AML-193 (cell line): ENCODE measurements at regions not wholly inside any gene's neighbourhood (a gene's known extent, or its start where the extent isn't known, plus 50 kb on each side); places are given as distances from the start of the nearest gene placed in this dataset.
A peak's percentile ranks its signal among the peaks of the same experiment; 100 is the strongest.

Source experiments
- DNase-seq, 2 experiments: peaks; one replicate each; lab custom pipeline; 2025; lab: John Stamatoyannopoulos, UW

DNA sequence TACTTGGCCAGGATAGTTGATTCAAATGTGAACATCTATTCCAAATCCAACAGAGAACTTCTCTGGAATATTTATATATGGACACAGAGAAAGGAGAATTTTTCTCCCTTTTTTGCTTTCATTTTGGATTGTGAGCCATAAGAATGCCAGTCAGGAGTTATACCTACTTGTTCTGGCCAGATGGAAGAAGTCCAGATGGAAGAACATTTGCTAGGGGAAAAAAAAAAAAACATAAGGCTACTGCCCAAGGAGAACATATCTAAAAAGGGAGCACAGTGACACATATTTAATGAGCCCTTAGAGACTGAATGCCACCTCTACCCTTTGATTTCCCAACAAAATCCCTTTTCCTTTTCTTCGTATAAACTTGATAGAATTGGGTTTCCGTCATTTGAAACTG is 61.7 kb upstream of the PPP2R2B start:
- DNase-seq, result no peak

DNA sequence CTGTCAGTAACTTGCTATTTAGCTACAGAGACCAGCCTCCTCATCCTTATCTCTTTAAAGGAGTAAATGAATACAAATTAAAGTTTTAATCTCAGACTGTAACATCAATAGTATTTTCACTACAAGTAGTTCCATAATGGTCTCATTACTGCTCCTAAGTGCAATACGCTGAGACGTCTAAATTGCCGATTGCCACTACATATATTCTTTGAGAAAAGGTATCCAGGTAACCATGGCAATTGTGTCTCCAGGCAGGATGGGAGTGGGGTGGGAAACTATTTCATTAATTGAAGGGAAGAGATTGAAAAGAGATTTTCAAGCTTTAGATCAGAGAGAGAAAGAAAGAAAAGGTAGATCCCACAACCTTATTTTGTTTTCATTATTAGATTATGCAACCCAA is 65.5 kb upstream of the PPP2R2B start:
- no peak for DNase-seq

DNA sequence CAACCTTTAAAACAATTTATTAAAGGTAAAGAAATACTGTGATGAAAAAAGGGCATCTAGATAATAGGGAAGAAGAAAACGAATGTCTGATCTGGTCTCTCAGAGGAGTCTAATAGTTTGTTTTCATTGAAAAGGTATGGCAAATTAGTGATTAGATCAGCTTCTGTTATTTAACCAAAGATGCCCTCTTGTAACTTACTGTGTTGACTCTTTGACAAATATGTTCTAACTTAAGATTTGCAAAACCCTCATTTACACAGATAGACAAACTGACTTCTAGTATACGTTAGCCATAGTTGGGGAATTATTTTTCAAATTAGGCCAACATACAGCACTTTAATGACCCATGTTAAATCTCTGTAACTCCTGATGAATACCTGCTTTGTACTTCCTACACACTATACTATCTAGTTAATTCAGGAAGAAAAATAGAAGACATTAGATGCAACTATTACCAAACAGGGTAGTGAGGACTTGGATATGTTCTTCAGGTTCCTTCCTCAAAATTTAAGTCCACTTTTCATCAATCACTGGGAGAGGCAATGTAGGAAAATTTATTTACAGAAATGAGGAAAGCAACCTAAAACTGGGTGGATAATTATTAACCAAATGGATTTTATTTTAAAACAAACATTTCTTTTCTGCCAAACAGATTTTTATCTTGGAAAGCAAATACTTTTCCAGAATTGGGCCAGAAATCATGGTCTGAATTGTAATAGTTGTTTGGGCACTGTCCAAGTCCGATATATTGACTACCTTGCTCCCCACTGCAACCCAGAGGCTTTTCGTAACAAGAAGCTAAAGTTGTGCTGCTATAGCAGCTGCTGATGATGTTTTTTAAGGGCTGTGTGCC is 66.4 kb upstream of the PPP2R2B start:
- DNase-seq, result no peak

DNA sequence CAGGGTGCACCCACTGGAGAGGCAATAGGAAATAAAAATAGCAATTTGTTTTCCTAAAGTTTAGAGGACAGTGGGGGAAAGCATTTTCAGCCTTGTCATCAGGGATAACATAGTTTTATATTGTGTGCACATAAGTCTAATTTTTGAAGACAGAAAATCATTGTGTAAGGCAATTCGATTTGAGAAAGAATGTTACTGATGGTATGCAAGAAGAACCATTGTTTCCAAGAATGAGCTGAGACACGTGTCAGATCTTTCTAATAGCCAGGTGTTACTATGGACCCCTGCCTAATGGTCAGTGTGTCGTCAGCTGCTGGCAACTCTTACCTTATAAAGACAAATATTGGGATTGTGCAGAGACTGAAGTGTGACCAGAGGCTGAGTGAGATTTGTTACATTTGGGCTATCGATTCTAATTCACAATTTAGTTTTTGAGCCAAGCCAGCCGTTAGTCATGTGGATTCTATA is 67.1 kb upstream of the PPP2R2B start:
- no peak for DNase-seq

DNA sequence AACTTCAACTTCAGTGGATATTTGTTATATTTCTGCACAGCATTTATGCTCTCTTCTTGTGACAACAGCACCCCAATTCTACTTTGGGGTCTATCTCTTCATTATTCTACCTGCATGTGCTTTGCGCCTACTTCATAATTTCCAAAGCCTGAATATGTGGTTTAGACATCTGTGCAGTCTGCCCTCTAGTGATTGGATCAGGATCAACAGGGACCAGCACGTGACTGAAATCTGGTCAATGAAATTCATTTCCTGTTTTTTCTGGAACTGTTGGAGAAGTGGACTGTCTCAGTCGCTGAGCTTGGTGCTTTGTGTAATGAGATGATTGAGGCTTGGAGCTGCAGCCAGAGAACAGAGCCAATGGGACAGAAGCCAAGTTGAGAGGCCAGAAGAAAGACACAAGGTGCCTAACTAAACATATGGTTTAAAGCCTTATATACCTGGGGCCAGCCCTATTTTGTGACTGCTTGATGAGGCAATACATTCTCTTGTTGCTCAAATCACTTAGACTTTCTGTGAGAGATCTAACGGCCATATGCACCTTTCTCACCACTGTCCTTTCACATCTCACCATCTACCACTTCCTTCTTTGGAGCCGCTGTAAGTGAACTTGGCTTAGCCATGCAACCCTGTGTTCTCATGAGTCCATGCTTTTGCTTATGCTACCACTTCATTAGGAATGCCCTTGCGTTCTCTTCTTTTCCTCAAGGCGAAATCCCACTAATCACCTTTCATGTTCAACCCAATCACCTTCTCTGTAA is 68.8 kb upstream of the PPP2R2B start:
- DNase-seq, result peak; percentile 59 to 65

DNA sequence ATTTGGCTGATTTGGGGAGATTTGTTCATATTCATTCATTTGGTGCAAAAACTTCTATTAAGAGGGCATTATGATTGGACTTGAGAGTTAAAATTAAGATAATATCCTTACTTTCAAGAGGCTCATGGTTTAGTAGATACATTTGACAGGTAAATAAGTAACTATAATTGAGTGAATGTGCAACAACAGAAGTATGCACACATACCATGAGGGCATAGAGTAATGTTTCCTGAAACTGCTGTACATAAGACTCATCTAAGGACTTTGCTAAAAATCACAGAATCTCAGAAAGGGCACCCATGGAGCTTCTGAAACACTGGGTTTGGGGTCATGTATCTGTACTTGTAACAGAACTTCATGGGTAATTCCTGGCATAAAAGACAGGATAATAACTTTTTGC is 70.1 kb upstream of the PPP2R2B start:
- no peak for DNase-seq

DNA sequence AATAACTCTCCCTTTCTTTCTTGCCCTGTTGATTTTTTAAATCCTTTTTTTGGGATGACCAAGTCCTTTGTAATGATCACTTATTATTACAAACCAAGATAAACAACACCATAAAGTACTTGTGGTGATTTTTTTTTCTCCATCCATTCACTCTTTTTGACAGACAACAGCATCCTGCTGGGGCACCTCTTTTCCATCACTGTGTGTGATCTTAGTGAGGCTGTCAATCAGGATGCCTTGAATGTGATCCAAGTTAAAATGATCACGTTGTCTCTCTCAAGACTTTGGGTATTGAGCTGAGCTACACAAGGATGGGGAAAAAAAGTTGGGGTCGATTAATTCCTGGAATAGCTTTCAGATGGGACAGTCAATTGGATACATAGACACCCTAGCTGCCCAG is 73.6 kb upstream of the PPP2R2B start:
- no peak for DNase-seq

DNA sequence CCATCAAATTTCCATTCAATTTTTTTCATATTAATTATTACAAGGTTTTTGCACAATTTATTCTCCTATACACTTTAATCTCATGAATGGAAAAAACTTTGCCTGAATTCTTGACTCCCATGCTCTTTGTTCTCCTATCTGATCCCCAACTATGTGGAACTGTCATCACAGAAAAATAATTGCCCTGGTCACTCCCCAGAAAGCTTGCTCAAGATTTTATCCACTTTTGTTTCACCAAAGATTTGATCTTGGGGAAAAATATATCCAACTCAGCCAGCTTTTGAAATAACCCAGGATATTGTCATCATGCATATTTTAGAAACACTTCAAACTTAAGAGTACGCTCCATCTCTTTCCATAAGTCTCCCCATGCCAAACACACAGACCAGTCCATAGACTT is 77.7 kb upstream of the PPP2R2B start:
- DNase-seq, result no peak

DNA sequence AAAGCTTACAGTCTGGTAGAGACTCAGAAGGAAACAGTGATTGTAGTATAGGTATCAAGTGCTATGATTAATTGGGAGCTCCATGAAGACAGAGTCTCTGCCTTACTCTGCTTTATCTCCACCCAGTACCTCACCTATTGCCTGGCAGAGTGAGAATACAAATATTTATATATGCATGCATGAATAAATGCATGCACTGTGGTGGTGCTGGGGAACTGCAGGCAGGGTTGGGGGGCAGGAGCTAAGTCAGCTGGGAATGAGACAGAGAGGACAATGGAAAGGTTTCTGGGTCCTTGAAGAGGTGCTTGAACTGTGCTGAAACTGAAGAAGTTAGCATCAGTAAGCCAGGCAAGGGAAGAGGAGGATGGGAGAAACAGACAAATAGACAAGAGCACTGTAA is 80.8 kb upstream of the PPP2R2B start:
- no peak for DNase-seq

DNA sequence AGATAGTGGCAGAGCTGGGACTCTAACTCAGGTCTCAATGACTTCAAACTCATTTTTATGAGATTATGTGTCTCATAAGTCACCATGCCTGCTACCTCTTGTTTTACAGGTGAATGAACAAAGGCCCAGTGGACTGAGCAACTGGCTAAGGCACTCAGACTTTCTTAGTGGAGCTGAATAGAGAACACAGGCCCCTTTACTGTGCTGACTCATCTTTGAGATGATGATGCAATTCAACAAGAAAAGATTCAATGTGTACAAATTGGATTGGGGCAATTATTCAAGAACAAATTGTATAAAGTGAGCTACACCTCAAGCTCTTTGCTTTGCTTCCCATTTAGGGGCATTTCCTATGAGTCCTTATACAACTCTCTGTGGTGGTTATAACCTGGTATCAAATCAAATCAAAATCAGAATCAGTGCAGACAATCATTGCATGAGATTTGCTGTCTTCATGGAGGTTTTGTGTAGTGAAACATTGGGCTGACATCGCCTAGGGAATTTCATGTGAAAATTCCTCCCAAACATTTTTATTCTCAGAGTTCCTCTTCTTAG is 84.3 kb upstream of the PPP2R2B start:
- no peak for DNase-seq

DNA sequence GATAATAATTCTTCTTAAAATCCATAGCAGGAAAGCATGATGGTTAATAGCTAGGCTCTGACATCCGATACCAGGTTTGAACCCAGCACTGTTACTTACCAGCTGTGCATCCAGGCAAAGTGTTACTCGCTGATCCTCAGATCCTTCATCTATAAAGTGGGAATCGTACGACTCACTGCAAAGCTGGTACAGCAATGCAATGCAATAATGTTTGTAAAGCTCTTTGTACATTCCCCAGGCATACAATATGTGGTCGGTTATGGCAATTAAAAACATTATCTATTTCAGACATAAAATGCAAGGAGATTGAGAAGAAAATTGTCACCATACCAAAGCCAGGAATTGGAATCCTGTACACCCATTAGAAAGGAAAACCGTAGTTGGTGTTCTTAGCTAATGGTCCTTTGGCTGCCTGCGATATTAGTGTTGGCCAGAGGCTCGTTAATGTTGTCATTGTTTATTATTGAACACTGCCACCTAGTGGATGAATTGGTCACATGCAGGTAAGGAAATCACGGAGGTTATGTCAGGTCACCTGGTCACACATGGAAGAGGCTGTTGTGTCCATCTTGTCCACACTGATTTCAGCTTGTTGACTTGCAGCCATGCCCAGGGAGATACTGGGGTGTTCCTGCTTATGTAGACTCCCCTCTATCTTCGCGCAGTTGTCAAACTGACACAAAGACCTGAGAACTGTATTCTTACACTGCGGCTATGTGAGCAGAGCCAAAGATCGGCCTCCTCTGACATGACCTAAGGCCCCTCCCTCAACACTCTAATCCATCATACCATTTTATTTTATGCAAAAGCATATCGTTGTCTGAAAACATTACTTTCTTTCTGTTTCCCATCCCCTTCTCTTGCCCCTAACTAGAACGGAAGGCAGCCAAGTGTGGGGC is 87.5 kb upstream of the PPP2R2B start:
- peak; percentile 81 to 84 for DNase-seq

DNA sequence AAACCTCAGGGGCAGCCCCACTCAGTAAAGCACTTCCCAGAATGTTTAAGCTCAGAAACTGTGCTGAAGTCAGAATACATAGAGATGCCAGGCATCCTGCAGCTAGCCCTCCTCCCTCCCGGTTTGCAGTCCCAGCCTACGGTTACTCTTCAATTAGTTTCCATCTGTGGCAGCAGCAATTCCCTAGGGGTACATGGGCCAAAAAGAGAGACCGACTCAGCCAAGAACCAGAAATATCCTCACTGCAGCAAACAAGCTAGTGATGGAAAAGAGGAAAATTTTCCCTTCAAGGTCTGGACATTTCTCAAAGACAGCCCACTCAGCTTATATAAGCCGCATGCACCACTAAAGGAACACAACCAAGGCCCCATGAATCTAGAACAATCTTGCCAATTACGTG is 89.1 kb upstream of the PPP2R2B start:
- DNase-seq, result no peak

DNA sequence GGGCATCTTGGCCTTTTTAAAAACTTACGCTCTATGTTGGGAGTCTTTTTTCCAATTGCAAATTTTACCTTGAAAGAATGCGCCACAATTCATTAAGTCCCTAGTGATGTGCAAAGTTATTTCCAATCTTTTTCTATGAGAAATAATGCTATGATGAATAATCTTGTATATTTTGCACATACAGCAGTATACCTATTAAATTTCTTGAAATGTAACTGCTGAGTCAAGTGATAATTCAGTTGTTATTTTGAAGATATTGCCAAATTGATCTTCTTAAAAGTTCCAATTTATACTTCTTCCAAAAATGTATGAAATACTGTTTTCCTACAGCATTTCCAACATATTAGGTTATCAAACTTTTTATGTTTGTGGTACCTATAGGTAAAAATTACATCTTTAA is 92.8 kb upstream of the PPP2R2B start:
- DNase-seq, result no peak

DNA sequence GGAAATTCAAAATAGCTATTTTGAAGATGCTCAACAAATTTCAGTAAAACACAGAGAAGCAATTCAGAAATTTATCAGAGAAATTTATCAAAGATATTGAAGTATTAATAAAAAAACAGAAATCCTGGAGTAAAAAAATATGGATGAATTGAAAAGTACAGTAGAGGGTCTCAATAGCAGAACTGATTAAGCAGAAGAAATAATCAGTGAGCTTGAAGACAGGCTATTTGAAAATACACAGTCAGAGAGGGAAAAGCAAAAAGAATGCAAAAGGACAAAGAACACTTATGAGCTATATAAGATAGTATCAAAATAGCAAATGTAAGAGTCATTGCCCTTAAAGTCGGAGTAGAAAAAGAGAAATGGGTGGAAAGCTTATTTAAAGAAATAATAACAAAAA is 107.9 kb upstream of the PPP2R2B start:
- no peak for DNase-seq

DNA sequence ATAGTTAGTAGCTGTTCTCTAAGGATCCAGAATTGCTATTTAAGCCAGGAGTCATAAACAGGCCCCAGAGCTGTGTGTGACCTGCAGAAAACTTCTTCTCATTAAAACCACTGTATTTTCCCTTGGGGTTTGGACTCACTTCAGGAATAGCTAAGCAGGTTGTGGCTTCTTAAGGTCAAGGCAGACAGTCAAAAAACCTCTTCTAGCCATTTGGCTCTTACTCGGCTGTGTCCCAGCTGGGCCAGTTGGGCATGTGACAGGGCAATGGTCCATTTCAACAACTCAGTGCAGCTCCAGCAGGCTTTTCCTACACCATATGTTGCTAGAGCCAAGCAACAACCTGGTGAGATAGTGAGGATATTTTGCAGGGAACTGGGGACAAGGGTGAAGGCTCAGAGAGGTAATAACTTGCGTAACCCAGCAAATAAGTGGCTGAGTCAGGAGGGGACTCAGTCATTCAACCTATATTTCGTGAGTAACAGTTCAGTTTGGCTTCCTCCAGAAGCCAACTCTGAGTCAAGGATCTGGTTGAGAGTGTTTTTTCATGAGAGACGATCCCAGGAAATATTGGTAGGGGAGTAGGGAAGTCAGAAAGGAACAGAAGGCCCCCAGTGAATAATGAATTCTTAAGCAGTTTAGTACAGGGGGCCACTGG is 115.4 kb upstream of the PPP2R2B start:
- DNase-seq, result no peak

DNA sequence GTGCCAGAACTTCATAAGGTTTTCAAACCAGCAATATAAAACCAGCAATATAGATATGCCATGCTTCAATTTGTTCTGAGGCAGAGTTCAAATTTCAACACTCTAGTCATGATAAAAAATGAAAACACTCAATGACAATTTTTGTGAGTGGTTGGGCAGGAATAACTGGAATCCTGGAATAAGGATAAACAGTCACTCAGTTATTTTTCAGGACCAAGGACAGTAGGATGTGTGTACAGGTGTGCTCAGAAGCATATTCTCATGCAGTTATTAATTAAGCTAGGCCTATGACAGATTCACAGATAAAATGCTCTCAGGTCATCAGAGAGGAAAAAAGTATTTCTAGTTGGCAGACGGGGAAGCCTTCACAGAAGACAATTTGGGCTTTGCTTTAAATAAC is 117.3 kb upstream of the PPP2R2B start:
- no peak for DNase-seq

DNA sequence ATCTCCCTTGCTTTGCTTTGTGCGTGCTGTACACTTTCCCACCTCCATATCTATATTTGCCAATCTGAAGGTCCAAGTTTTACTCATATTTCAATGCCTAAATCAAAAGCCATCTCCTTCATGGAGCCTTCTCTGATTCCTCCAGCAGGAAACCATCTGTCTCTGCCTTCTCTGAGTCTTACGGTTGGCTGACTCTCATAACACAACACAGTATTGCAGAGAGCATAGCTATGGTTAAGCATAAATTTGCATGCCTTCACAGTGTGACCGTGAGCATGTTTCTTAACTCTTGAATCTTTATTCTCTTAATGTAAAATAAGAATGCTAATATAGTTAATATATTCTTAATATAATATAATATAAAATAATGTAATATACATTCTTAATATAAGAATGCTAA is 136.8 kb upstream of the PPP2R2B start:
- DNase-seq, result no peak

DNA sequence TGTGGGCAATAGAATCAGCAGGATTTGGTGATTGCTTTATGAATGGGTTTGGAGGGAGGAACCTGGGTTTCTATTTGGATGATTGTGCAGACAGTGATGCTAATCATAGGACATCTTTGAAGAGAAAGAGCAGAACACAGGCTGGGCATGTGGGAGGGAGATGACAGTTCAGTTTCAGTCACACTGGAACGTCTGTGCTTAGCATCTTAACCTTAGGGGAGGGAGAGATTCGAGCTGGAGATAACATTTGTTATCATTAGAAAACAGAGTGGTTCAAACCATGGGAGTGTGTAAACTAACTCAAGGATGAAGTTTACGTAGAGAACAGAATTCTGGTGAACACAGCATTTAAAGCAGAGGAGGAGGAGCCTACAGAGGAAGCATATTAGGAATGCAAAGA is 138.6 kb upstream of the PPP2R2B start:
- DNase-seq, result no peak

DNA sequence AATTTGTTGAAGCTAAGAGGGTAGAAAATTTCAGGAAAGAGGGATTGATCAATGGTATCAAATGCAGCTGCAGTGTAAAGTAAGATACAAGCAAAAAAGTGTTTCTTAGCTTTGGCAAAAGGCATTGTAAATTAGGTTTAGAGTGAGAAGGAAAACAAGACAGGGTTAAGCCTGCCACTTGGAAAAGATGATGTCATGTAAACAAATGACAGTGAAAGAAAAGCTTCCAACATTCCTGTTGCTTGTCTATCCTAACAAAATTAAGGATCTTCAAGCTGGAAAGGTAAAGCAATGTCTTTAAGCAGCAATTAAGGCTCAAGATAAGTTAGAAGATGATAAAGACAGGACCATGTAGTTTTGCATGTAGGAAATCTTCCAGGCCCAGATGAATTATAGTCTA is 139.1 kb upstream of the PPP2R2B start:
- no peak for DNase-seq

DNA sequence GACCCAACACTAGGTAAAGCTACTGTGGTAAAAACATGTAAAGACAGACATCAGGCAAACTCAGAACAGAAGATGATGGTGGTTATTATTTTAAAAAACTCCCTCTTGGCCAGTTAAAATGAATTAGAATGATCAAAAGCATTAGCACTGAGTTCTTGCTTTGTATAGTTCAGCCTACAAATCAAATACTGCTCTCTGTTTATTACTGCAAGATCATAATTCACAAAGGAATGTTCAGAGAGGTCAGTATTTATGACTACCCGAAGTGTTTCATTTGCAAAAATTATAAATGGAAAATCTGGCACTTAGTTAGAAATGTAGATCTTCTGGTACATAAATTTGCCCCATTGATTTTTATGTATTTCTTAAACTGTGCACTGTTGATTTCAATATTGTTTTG is 140.3 kb upstream of the PPP2R2B start:
- DNase-seq, result no peak

DNA sequence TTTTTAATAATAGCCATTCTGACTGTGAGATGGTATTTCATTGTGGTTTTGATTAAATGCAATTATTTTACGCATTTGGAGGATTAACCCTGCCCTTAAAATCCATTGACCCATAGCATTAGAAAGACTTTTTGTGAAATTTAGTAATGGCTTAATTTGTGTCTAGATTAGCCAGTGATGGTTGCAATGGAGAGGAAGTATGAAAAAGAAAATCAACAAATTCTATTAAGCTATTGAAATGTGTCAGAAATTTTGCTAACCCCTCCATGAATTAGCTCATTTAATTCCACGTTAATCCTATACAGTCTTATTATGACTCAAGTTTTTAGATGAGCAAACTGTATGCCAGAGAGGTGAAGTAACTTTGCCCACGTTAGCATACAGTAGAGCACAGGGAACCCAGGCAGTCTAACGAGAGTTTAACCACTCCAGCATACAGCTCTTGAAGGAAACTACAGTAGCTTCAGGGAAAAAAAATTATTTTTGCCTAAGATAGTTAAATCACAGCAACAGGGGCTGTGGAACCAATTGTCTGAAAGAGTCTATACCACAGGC is 158.2 kb upstream of the PPP2R2B start:
- DNase-seq, result no peak
